ENCODE measurements at regions not wholly inside any gene's neighbourhood (a gene's known extent, or its start where the extent isn't known, plus 50 kb on each side); places are given as distances from the start of the nearest gene placed in this dataset.
"Not testable (repeated sequence)": the region's sequence is repeated elsewhere in the genome, so short reads cannot be mapped to it uniquely, and the experiment has no call there.

DNA sequence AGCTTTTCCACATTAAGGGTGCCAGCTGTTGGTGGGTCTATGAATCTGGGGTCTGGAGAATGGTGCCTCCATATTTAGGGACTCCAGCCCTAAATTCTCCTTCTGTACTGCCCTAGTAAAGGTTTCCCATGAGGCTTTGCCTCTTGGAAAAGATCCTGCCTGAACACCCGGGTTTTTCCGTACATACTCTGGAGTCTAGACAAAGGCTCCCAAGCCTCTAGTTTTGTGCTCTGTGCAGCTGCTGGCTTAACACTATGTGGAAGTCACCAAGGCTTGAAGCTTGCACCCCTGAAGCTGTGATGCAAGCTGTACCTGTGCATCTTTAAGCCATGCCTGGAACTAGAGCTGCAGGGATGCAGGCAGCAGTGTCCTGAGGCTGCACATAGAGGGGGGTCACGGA, 230.5 kb downstream of the CWH43 start:
- in situ Hi-C loops (cut with HindIII; ENCODE audit: low sequenced_read_pairs) = not testable (repeated sequence)

DNA sequence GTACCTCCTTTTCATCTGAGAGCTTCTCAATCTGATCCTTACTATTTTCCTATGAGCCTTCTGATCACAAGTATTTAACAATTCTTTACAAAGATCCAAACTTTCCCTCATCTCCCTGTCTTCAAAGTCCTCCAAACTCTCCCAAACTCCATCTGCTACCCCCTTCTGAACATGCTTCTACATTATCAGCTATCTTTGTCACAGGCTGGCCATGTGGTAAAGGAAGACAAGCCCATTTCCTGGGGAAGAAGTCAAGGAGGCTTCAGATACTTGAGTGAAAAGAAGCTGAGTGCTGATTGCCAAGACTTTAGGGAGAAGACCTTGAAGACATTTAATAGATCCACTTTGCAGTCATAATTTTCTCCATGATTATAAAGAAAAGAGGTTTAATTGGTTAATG, 231.4 kb downstream of the CWH43 start:
- in situ Hi-C loops (cut with HindIII; ENCODE audit: low sequenced_read_pairs) = no loop called here
- DNase-seq (ENCODE audit: low read depth) = no peak
- H3K4me3 ChIP-seq (ENCODE audit: low read depth, low read length) = no peak overlapping the region
- TF ChIP-seq, protein P1, sequence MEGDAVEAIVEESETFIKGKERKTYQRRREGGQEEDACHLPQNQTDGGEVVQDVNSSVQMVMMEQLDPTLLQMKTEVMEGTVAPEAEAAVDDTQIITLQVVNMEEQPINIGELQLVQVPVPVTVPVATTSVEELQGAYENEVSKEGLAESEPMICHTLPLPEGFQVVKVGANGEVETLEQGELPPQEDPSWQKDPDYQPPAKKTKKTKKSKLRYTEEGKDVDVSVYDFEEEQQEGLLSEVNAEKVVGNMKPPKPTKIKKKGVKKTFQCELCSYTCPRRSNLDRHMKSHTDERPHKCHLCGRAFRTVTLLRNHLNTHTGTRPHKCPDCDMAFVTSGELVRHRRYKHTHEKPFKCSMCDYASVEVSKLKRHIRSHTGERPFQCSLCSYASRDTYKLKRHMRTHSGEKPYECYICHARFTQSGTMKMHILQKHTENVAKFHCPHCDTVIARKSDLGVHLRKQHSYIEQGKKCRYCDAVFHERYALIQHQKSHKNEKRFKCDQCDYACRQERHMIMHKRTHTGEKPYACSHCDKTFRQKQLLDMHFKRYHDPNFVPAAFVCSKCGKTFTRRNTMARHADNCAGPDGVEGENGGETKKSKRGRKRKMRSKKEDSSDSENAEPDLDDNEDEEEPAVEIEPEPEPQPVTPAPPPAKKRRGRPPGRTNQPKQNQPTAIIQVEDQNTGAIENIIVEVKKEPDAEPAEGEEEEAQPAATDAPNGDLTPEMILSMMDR (IDR thresholded peaks at IDR 0.05; ENCODE audit: low read depth, low read length, missing control alignments) = no peak

More for the DNA sequence above, 230.5 kb downstream of the CWH43 start:
- DNase-seq (ENCODE audit: low read depth); H3K4me3 ChIP-seq (ENCODE audit: low read depth, low read length): not testable (repeated sequence)

DNA sequence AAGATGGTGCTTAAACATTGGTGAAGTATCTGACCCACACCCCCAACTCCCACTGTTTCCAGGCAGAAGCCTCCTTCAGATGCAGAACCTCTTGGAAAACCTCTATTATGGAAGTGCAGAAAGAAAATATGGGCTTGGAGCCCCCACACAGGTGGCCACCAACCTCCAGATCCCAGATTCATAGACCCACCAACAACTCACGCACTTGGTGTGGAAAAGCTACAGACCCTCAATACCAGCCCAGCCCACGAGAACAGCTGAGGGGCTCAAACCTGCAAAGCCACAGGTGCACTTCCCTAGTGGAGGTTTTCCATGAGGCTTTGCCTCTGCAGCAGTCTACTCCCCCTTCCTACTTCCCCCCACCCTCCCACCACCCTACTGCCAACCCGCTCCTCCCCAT, 232.0 kb downstream of the CWH43 start:
- in situ Hi-C loops (cut with HindIII; ENCODE audit: low sequenced_read_pairs); H3K4me3 ChIP-seq (ENCODE audit: low read depth, low read length); DNase-seq (ENCODE audit: low read depth): not testable (repeated sequence)

DNA sequence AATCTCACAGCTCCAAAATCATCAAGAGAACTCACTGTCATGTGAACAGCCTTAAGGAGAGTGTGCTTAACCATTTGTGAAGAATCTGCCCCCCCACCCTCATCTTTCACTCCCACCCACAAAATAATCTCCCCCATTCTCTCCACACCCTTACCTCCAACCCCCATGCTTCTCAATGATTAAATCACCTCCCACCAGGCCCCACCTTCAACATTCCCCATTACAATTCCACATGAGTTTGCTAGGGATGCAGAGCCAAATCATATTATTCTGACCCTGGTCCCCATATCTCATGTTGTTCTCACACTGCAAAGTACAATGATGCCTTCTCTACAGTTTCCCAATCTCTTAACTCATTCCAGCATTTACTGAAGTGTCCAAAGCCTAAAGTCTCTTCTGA, 232.9 kb downstream of the CWH43 start:
- in situ Hi-C loops (cut with HindIII; ENCODE audit: low sequenced_read_pairs); H3K4me3 ChIP-seq (ENCODE audit: low read depth, low read length); DNase-seq (ENCODE audit: low read depth): not testable (repeated sequence)

DNA sequence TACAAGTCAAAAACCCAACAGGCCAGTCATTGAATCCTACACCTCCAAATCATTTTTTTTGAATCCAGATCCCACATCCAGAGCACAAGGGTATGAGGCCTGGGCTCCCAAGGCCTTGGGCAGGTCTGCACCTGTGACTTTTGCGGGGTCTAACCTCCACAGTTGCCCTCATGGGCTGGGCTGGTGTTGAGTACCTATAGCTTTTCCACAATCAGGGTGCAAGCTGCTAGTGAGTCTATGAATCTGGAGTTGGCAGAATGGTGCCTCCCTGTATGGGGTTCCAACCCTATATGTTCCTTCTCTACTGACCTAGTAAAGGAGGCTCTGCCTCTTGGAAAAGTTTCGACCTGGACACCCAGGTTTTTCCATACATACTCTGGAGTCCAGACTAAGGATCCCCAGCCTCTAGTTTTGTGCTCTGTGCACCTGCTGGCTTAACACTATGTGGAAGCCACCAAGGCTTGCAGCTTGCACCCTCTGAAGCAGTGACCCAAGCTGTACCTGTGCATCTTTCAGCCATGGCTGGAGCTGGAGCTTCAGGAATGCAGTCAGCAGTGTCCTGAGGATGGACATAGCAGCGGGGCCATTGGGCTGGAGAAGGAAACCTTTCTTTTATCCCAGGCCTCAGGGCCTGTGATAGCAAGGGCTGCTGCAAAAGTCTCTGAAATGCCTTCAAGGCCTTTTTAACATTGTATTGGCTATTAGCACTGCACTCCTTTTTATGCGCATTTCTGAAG, 233.6 kb downstream of the CWH43 start:
- H3K4me3 ChIP-seq (ENCODE audit: low read depth, low read length); in situ Hi-C loops (cut with HindIII; ENCODE audit: low sequenced_read_pairs); DNase-seq (ENCODE audit: low read depth): not testable (repeated sequence)

DNA sequence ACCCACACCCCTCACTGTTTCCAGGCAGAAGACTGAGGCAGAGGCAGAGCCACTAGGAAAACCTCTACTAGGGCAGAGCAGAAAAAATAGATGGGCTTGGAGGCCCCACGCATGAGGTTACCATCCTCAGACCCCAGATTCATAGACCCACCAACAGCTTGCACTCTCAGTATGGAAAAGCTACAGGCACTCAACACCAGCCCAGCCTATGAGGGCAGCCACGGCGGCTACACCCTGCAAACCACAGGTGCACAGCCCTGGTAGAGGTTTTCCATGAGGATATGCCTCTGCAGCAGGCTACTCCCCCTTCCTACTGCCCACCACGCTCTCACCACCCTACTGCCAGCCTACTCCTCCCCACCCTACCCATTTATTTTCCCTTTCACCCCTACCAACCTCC, 235.1 kb downstream of the CWH43 start:
- no peak for DNase-seq (ENCODE audit: low read depth)
- in situ Hi-C loops (cut with HindIII; ENCODE audit: low sequenced_read_pairs) = no loop called here
- TF ChIP-seq, protein P1 (IDR thresholded peaks at IDR 0.05; ENCODE audit: low read depth, low read length, missing control alignments) = no peak
- no peak overlapping the region for H3K4me3 ChIP-seq (ENCODE audit: low read depth, low read length)

DNA sequence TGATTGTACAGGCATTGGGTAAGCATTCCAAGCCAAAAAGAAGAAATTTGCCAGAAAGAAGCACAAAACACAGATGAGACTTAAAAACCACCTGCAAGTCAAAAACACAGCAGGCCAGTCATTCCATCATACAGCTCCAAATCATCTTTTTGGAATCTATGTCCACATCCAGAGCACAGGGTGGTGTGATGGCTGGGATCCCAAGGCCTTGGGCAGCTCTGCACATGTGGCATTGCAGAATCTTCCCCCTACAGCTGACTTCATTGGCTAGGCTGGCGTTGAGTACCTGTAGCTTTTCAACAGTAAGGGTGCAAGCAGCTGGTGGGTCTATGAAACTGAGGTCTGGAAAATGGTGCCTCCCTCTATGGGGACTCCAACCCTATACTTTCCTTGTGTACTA, 236.7 kb downstream of the CWH43 start:
- DNase-seq (ENCODE audit: low read depth); H3K4me3 ChIP-seq (ENCODE audit: low read depth, low read length); in situ Hi-C loops (cut with HindIII; ENCODE audit: low sequenced_read_pairs): not testable (repeated sequence)

DNA sequence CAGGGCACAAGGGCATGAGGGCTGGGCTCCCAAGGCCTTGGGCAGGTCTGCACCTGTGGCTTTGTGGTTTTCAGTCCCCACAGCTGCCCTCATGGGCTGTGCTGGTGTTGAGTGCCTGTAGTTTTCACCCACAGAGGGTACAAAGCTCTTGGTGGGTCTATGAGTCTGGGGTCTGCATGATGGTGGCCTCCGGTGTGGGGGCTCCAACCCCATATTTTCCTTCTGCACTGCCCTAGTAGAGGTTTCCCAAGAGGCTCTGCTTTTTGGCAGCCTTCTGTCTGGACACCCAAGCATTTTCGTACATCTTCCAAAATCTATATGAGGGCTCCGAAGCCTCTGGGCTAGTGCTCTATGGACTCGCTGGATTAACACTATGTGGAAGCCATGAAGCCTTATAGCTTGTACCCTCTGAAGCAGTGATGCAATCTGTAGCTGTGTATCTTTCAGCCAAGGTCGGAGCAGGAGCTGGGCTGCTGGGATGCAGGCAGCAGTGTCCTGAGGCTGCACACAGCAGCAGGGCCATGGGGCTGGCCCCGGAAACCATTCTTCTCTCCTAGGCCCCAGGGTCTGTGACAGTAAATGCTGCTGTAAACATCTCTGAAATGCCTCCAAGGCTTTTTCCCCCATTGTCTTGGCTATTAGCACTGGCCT, 240.3 kb downstream of the CWH43 start:
- in situ Hi-C loops (cut with HindIII; ENCODE audit: low sequenced_read_pairs); H3K4me3 ChIP-seq (ENCODE audit: low read depth, low read length); DNase-seq (ENCODE audit: low read depth): not testable (repeated sequence)

DNA sequence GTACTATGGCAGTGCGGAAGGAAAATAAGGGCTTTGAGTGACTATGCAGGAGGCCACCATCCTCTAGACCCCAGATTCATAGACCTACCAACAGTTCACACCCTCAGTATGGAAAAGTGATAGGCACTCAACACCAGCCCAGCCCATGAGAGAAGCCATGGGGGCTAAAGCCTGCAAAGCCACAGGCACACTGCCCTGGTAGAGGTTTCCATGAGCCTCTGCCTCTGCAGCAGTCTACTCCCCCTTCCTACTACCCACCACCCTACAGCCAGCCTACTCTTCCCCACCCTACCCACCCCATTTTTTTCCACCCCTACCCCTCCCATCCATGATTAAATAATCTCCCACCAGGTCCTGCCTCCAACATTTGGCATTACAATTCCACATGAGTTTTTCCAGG, 241.9 kb downstream of the CWH43 start:
- H3K4me3 ChIP-seq (ENCODE audit: low read depth, low read length); in situ Hi-C loops (cut with HindIII; ENCODE audit: low sequenced_read_pairs); DNase-seq (ENCODE audit: low read depth): not testable (repeated sequence)

DNA sequence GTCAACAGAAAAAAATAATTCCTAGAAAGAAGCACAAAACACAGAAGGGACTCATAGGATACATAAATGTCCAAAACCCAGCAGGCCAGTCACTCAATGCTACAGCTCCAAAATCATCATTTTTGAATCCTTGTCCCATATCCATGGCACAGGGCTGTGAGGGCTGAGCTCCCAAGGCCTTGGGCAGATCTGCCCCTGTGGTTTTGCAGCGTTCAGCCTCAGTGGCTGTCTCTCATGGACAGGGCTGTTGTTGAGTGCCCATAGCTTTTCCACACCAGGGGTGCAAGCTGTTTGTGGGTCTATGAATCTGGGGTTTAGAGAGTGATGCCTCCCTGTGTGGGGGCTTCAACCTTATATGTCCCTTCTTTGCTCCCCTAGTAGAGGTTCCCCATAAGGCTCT, 243.2 kb downstream of the CWH43 start:
- DNase-seq (ENCODE audit: low read depth); in situ Hi-C loops (cut with HindIII; ENCODE audit: low sequenced_read_pairs); H3K4me3 ChIP-seq (ENCODE audit: low read depth, low read length): not testable (repeated sequence)

DNA sequence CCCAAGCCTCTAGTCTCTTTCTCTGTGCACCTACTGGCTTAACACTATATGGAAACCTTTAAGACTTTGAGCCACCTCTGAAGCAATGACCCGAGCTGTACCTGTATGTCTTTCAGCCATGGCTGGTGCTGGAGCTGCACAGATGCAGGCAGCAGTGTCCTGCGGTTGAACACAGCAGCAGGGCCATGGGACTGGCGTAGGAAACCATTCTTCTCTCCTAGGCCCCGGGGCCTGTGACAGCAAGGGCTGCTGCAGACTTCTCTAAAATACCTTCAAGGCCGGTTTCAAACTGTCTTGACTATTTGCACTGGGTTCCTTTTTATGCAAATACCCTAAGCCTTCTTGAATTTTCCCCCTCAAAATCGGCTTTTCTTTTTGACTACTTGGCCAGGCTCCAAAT, 243.6 kb downstream of the CWH43 start:
- H3K4me3 ChIP-seq (ENCODE audit: low read depth, low read length); in situ Hi-C loops (cut with HindIII; ENCODE audit: low sequenced_read_pairs); DNase-seq (ENCODE audit: low read depth): not testable (repeated sequence)

DNA sequence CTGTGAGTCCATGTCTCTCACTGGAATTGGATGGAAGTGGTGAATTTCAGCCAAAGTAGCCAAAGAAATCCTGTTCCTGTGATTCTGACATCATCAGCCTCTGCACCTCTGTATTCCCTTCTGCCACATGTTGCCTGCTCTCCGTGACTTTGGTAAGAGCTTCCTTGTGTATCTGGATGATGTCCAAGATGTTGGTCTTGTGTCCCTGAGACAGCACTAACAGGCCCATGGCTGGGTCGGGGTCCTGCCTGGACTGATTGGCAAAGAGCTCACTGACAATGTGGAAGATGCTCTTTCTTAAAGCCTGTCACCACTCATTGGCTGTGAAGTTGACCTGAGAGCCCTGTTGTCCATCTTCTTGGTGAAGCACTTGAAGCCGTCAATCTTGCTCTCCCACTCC, 247.3 kb downstream of the CWH43 start:
- in situ Hi-C loops (cut with HindIII; ENCODE audit: low sequenced_read_pairs); DNase-seq (ENCODE audit: low read depth); H3K4me3 ChIP-seq (ENCODE audit: low read depth, low read length): not testable (repeated sequence)

DNA sequence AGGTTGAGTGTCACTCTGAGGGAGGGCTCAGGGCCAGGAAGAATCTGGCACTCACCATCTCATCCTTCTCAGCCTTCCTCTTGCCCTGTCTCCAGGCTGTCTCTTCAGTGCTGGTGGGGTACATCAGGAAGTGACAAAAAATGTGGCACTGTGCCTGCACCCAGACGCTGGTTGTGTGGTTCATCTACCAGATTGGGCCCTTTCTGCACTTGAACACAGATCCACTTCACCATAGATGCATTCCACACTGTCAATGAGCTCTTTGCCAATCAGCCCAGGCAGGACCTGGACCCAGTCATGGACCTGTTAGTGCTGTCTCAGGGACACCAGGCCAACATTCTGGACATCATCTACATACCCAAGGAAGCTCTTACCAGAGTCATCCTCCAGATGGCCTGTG, 247.7 kb downstream of the CWH43 start:
- DNase-seq (ENCODE audit: low read depth); H3K4me3 ChIP-seq (ENCODE audit: low read depth, low read length); in situ Hi-C loops (cut with HindIII; ENCODE audit: low sequenced_read_pairs): not testable (repeated sequence)

DNA sequence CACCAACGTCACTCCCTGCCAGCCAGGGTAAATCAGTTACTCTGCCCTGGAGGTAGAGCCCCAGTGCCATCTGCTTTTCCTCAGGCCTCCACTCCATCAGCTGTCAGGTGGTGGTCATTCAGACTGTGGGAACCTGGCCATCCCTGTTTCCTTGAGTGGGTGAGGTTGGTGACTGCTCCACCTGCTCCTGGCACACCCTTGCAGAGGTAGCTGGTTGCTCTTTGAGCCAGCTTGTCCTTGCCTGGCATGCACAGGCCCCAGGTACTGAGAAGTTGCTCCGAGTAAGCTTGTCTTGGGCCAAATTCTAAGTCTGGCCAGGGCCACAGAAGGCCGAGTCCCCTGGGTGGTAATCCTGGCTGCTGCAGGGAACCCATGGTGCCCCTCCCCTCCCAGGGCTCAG, 248.3 kb downstream of the CWH43 start:
- H3K4me3 ChIP-seq (ENCODE audit: low read depth, low read length); in situ Hi-C loops (cut with HindIII; ENCODE audit: low sequenced_read_pairs); DNase-seq (ENCODE audit: low read depth): not testable (repeated sequence)

DNA sequence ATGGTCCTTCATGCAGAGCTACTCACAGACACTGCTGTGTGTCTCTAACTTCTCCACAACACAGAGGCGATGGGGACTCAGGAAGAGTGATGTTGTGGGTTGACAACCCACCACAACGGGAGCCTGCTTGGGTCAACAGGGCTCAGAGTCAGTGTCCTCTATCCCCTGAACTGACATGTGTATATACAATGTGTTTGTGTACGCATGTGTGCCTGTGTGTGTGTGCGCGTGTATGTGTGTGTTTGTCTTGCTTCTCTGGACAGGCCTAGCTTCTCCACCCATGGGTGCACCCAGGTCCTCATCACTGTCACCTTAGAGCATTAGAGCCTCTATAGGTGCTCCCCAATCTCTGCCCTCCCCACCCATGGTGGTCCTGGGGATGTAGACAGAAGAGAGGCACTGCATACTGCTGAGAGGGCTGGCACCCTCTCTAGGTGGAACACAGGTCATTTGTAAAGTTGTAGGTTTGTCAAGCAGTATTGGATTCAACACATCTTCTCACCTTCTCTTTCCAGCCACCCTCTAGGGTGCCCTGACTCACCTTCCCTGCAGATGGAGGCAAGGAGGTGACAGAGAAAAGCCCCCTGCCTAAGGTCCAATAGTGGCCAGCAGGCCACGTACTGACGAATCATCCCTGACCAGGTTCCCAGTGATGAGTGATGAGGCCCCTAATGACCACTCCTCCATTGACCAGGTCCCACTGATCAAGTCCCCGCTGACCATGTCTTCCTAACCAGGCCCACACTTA, 249.5 kb downstream of the CWH43 start:
- DNase-seq (ENCODE audit: low read depth); in situ Hi-C loops (cut with HindIII; ENCODE audit: low sequenced_read_pairs); H3K4me3 ChIP-seq (ENCODE audit: low read depth, low read length): not testable (repeated sequence)
